IMR-90 (cell line): ENCODE measurements at regions not wholly inside any gene's neighbourhood (a gene's known extent, or its start where the extent isn't known, plus 50 kb on each side); places are given as distances from the start of the nearest gene placed in this dataset.

Source experiments
- ATAC-seq: fragments of 200-7000 bp; cut with Tn5 transposase; 2 replicates; pipeline ENCODE4 v1.9.1; 2020; ENCODE audit warnings: low read depth, mild to moderate bottlenecking, moderate library complexity
- BruUV-seq: library from RNA; stranded (reverse); fragments of 400-500 nt; replicated peaks from 2 replicates; lab custom pipeline; 2021; lab: Mats Ljungman, UMichigan
- CTCF ChIA-PET: fragments of 300-600 bp; formaldehyde crosslinking; extraction: SDS; loops from one replicate; lab custom pipeline; 2021; ENCODE audit warnings: antibody characterized with exemption; lab: Yijun Ruan, JAX
- POLR2A ChIA-PET: fragments of 300-600 bp; sonication (Branson Sonifier 250); formaldehyde crosslinking; loops from one replicate; lab custom pipeline; 2022; ENCODE audit warnings: antibody characterized with exemption; ENCODE audit not compliant: unreplicated experiment; lab: Charles Lee
- DNase-seq: peaks from one replicate; pipeline ENCODE4 v3.0.0; 2013
- H2AFZ ChIP-seq: replicated peaks from 2 replicates; pipeline ENCODE3; 2013; ENCODE audit warnings: low read length, mild to moderate bottlenecking; ENCODE audit not compliant: poor library complexity
- H2AK5ac ChIP-seq: 2 replicates; pipeline ENCODE4 v1.6.1; 2013; ENCODE audit warnings: low read depth, low read length, inconsistent platforms
- H2AK9ac ChIP-seq: replicated peaks from 2 replicates; pipeline ENCODE3; 2013; ENCODE audit warnings: mild to moderate bottlenecking, low read depth, low read length, moderate library complexity; ENCODE audit not compliant: poor library complexity
- H2BK120ac ChIP-seq: 2 replicates; pipeline ENCODE4 v1.6.1; 2013; ENCODE audit warnings: low read depth, low read length, inconsistent platforms
- H2BK15ac ChIP-seq: 3 replicates; pipeline ENCODE4 v1.6.1; 2013; ENCODE audit warnings: low read depth, low read length, inconsistent platforms
- H2BK20ac ChIP-seq: 2 replicates; pipeline ENCODE4 v1.6.1; 2013; ENCODE audit warnings: low read depth, mild to moderate bottlenecking, inconsistent platforms, low read length, moderate library complexity
- H2BK5ac ChIP-seq: 2 replicates; pipeline ENCODE4 v1.6.1; 2013; ENCODE audit warnings: mild to moderate bottlenecking, low read depth, low read length, inconsistent platforms; ENCODE audit not compliant: poor library complexity, severe bottlenecking
- H3K14ac ChIP-seq: replicated peaks from 2 replicates; pipeline ENCODE4 v1.6.1; 2013; ENCODE audit warnings: low read depth, low read length, inconsistent platforms
- H3K18ac ChIP-seq: 2 replicates; pipeline ENCODE4 v1.6.1; 2013; ENCODE audit warnings: low read depth, low read length, control low read depth
- H3K23ac ChIP-seq: 2 replicates; pipeline ENCODE4 v1.6.1; 2013; ENCODE audit warnings: low read depth, low read length, inconsistent platforms
- H3K27ac ChIP-seq: 2 replicates; pipeline ENCODE4 v1.5.1; 2013; ENCODE audit warnings: mild to moderate bottlenecking, control low read depth, low read length; ENCODE audit not compliant: insufficient read depth
- H3K27me3 ChIP-seq: 2 replicates; pipeline ENCODE4 v1.6.1; 2013; ENCODE audit warnings: low read length; ENCODE audit not compliant: control insufficient read depth, insufficient read depth
- H3K36me3 ChIP-seq: 2 replicates; pipeline ENCODE4 v1.6.1; 2013; ENCODE audit warnings: low read length, mixed read lengths; ENCODE audit not compliant: control insufficient read depth, insufficient read depth
- H3K4ac ChIP-seq: 2 replicates; pipeline ENCODE4 v1.6.1; 2013; ENCODE audit warnings: low read depth, low read length, inconsistent platforms
- H3K4me1 ChIP-seq: 2 replicates; pipeline ENCODE4 v1.6.1; 2013; ENCODE audit warnings: low read length, mixed read lengths; ENCODE audit not compliant: control insufficient read depth, insufficient read depth
- H3K4me2 ChIP-seq: 2 replicates; pipeline ENCODE4 v1.6.1; 2013; ENCODE audit warnings: low read depth, mild to moderate bottlenecking, control low read depth, low read length, moderate library complexity
- H3K4me3 ChIP-seq: 2 replicates; pipeline ENCODE4 v1.5.1; 2013; ENCODE audit warnings: low read depth, mild to moderate bottlenecking, control low read depth, low read length, moderate library complexity; ENCODE audit not compliant: insufficient read depth
- H3K56ac ChIP-seq: 2 replicates; pipeline ENCODE4 v1.6.1; 2013; ENCODE audit warnings: low read length, inconsistent platforms; ENCODE audit not compliant: insufficient read depth; ENCODE audit errors: extremely low read depth
- H3K79me1 ChIP-seq, 2 experiments: 2 replicates each; pipeline ENCODE4 v1.6.1; 2013; ENCODE audit warnings: low read length in 2 of 2, inconsistent platforms in 1 of 2, low read depth in 1 of 2
- H3K9ac ChIP-seq: 2 replicates; pipeline ENCODE4 v1.6.1; 2013; ENCODE audit warnings: low read depth, low read length, control low read depth
- H3K9me1 ChIP-seq: 2 replicates; pipeline ENCODE4 v1.6.1; 2013; ENCODE audit warnings: low read length, inconsistent platforms; ENCODE audit not compliant: insufficient read depth
- H3K9me3 ChIP-seq: 2 replicates; pipeline ENCODE4 v1.6.1; 2013; ENCODE audit warnings: low read length; ENCODE audit not compliant: control insufficient read depth, insufficient read depth
- H4K20me1 ChIP-seq: 2 replicates; pipeline ENCODE4 v1.6.1; 2013; ENCODE audit warnings: low read length, inconsistent platforms; ENCODE audit not compliant: insufficient read depth
- H4K5ac ChIP-seq: 2 replicates; pipeline ENCODE4 v1.6.1; 2013; ENCODE audit warnings: mild to moderate bottlenecking, low read depth, low read length, control low read depth
- H4K8ac ChIP-seq, 2 experiments: 2 replicates each; pipeline ENCODE4 v1.6.1; 2013; ENCODE audit warnings: low read depth in 2 of 2, low read length in 2 of 2, control low read depth in 1 of 2, inconsistent platforms in 1 of 2
- H4K91ac ChIP-seq: 2 replicates; pipeline ENCODE4 v1.6.1; 2013; ENCODE audit warnings: low read depth, low read length, inconsistent platforms; ENCODE audit not compliant: insufficient read depth
- FOS ChIP-seq: fragments of 150-350 bp; IDR thresholded peaks from 2 replicates; pipeline ENCODE4 v1.6.1; 2016; ENCODE audit warnings: low read depth, low read length
- WGBS, 2 experiments: methylation state at CpG; one replicate each; pipeline versions ENCODE4 v1.1.5 to v1.1.7; 2013; ENCODE audit warnings: missing lambda C conversion rate in 2 of 2; ENCODE audit not compliant: insufficient read length in 1 of 2; ENCODE audit errors: extremely low coverage in 2 of 2; 5-methylcytosine and 5-hydroxymethylcytosine counted together
- dilution Hi-C: fragments of 300-500 bp; cut with HindIII; formaldehyde crosslinking; loops from one replicate; pipeline ENCODE4 v1.14.3; 2018; ENCODE audit warnings: low sequenced_read_pairs; ENCODE audit not compliant: unreplicated experiment
- in situ Hi-C: fragments of 300-500 bp; cut with MboI; formaldehyde crosslinking; loops from 3 replicates; pipeline ENCODE4 v1.14.3; 2019; ENCODE audit warnings: low sequenced_read_pairs, inconsistent platforms, mixed read lengths
- intact Hi-C: fragments of 100-400 bp; cut with micrococcal nuclease; formaldehyde crosslinking; loops from 2 replicates; pipeline ENCODE4 v1.10.0; 2022

DNA sequence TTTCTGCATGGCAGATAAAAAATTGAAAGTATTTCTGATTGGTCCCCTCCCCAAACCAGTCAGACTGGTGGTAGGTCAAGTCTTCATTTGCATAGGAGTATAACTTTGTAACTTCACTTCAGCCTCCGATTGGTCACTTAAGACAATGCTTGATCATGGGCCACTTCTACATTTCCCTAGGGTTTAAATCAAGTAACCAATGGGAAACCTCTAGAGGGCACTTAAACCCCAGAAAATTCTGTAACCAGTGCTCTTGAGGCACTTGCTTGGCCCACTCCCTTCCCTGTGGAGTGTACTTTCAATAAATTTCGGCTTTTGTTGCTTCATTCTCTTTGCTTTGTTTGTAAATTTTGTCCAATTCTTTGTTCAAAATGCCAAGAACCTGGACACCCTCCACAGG, 225.5 kb downstream of the ARPP21 start:
- no peaks in the 10 kb centered on the region for H3K27me3 ChIP-seq
- no peak overlapping the region for H3K4me2 ChIP-seq
- no peak for ATAC-seq
- H3K4ac ChIP-seq: no peak overlapping the region
- no peak overlapping the region for H2BK5ac ChIP-seq
- H4K20me1 ChIP-seq: no peaks in the 10 kb centered on the region
- no peak for TF ChIP-seq FOS
- no peak overlapping the region for H2BK120ac ChIP-seq
- no peaks in the 10 kb centered on the region for H3K36me3 ChIP-seq
- ChIA-PET CTCF (no interaction called here), POLR2A (no interaction called here)
- no peak overlapping the region for H3K14ac ChIP-seq
- dilution Hi-C loops (no loop called here), in situ Hi-C loops (no loop called here), intact Hi-C loops (no loop called here)
- no TSS peak for BruUV-seq
- H4K8ac ChIP-seq: no peak overlapping the region
- no peak overlapping the region for H2AK5ac ChIP-seq
- H3K4me1 ChIP-seq: no peaks in the 10 kb centered on the region
- H3K27ac ChIP-seq: no peak overlapping the region
- H4K91ac ChIP-seq: no peak overlapping the region
- H3K23ac ChIP-seq: no peak overlapping the region
- H2BK20ac ChIP-seq: no peak overlapping the region
- no peaks in the 10 kb centered on the region for H3K79me1 ChIP-seq
- H2BK15ac ChIP-seq: no peak overlapping the region
- WGBS, 2 experiments: no CpG with 5 or more reads among the region's 2 CpGs
- H3K56ac ChIP-seq: no peak overlapping the region
- H3K18ac ChIP-seq: no peak overlapping the region
- DNase-seq: no peak
- no peak overlapping the region for H2AK9ac ChIP-seq
- no peaks in the 10 kb centered on the region for H3K9me1 ChIP-seq
- no peak overlapping the region for H3K4me3 ChIP-seq
- no peaks in the 10 kb centered on the region; the same call in 1 of the 2 replicates for H3K9me3 ChIP-seq
- no peak overlapping the region for H3K9ac ChIP-seq
- no peak overlapping the region for H4K5ac ChIP-seq
- H2AFZ ChIP-seq: no peak overlapping the region
